IMR-90 (cell line): ENCODE measurements at regions not wholly inside any gene's neighbourhood (a gene's known extent, or its start where the extent isn't known, plus 50 kb on each side); places are given as distances from the start of the nearest gene placed in this dataset.

Experiments used
- ATAC-seq: fragments of 200-7000 bp; cut with Tn5 transposase; 2 replicates; pipeline ENCODE4 v1.9.1; 2020; ENCODE audit warnings: low read depth, mild to moderate bottlenecking, moderate library complexity
- BruUV-seq: library from RNA; stranded (reverse); fragments of 400-500 nt; replicated peaks from 2 replicates; lab custom pipeline; 2021; lab: Mats Ljungman, UMichigan
- CTCF ChIA-PET: fragments of 300-600 bp; formaldehyde crosslinking; extraction: SDS; loops from one replicate; lab custom pipeline; 2021; ENCODE audit warnings: antibody characterized with exemption; lab: Yijun Ruan, JAX
- POLR2A ChIA-PET: fragments of 300-600 bp; sonication (Branson Sonifier 250); formaldehyde crosslinking; loops from one replicate; lab custom pipeline; 2022; ENCODE audit warnings: antibody characterized with exemption; ENCODE audit not compliant: unreplicated experiment; lab: Charles Lee
- DNase-seq: peaks from one replicate; pipeline ENCODE4 v3.0.0; 2013
- H2AFZ ChIP-seq: replicated peaks from 2 replicates; pipeline ENCODE3; 2013; ENCODE audit warnings: low read length, mild to moderate bottlenecking; ENCODE audit not compliant: poor library complexity
- H2AK5ac ChIP-seq: 2 replicates; pipeline ENCODE4 v1.6.1; 2013; ENCODE audit warnings: low read depth, low read length, inconsistent platforms
- H2AK9ac ChIP-seq: replicated peaks from 2 replicates; pipeline ENCODE3; 2013; ENCODE audit warnings: mild to moderate bottlenecking, low read depth, low read length, moderate library complexity; ENCODE audit not compliant: poor library complexity
- H2BK120ac ChIP-seq: 2 replicates; pipeline ENCODE4 v1.6.1; 2013; ENCODE audit warnings: low read depth, low read length, inconsistent platforms
- H2BK15ac ChIP-seq: 3 replicates; pipeline ENCODE4 v1.6.1; 2013; ENCODE audit warnings: low read depth, low read length, inconsistent platforms
- H2BK20ac ChIP-seq: 2 replicates; pipeline ENCODE4 v1.6.1; 2013; ENCODE audit warnings: low read depth, mild to moderate bottlenecking, inconsistent platforms, low read length, moderate library complexity
- H2BK5ac ChIP-seq: 2 replicates; pipeline ENCODE4 v1.6.1; 2013; ENCODE audit warnings: mild to moderate bottlenecking, low read depth, low read length, inconsistent platforms; ENCODE audit not compliant: poor library complexity, severe bottlenecking
- H3K14ac ChIP-seq: replicated peaks from 2 replicates; pipeline ENCODE4 v1.6.1; 2013; ENCODE audit warnings: low read depth, low read length, inconsistent platforms
- H3K18ac ChIP-seq: 2 replicates; pipeline ENCODE4 v1.6.1; 2013; ENCODE audit warnings: low read depth, low read length, control low read depth
- H3K23ac ChIP-seq: 2 replicates; pipeline ENCODE4 v1.6.1; 2013; ENCODE audit warnings: low read depth, low read length, inconsistent platforms
- H3K27ac ChIP-seq: 2 replicates; pipeline ENCODE4 v1.5.1; 2013; ENCODE audit warnings: mild to moderate bottlenecking, control low read depth, low read length; ENCODE audit not compliant: insufficient read depth
- H3K27me3 ChIP-seq: 2 replicates; pipeline ENCODE4 v1.6.1; 2013; ENCODE audit warnings: low read length; ENCODE audit not compliant: control insufficient read depth, insufficient read depth
- H3K36me3 ChIP-seq: 2 replicates; pipeline ENCODE4 v1.6.1; 2013; ENCODE audit warnings: low read length, mixed read lengths; ENCODE audit not compliant: control insufficient read depth, insufficient read depth
- H3K4ac ChIP-seq: 2 replicates; pipeline ENCODE4 v1.6.1; 2013; ENCODE audit warnings: low read depth, low read length, inconsistent platforms
- H3K4me1 ChIP-seq: 2 replicates; pipeline ENCODE4 v1.6.1; 2013; ENCODE audit warnings: low read length, mixed read lengths; ENCODE audit not compliant: control insufficient read depth, insufficient read depth
- H3K4me2 ChIP-seq: 2 replicates; pipeline ENCODE4 v1.6.1; 2013; ENCODE audit warnings: low read depth, mild to moderate bottlenecking, control low read depth, low read length, moderate library complexity
- H3K4me3 ChIP-seq: 2 replicates; pipeline ENCODE4 v1.5.1; 2013; ENCODE audit warnings: low read depth, mild to moderate bottlenecking, control low read depth, low read length, moderate library complexity; ENCODE audit not compliant: insufficient read depth
- H3K56ac ChIP-seq: 2 replicates; pipeline ENCODE4 v1.6.1; 2013; ENCODE audit warnings: low read length, inconsistent platforms; ENCODE audit not compliant: insufficient read depth; ENCODE audit errors: extremely low read depth
- H3K79me1 ChIP-seq, 2 experiments: 2 replicates each; pipeline ENCODE4 v1.6.1; 2013; ENCODE audit warnings: low read length in 2 of 2, inconsistent platforms in 1 of 2, low read depth in 1 of 2
- H3K9ac ChIP-seq: 2 replicates; pipeline ENCODE4 v1.6.1; 2013; ENCODE audit warnings: low read depth, low read length, control low read depth
- H3K9me1 ChIP-seq: 2 replicates; pipeline ENCODE4 v1.6.1; 2013; ENCODE audit warnings: low read length, inconsistent platforms; ENCODE audit not compliant: insufficient read depth
- H3K9me3 ChIP-seq: 2 replicates; pipeline ENCODE4 v1.6.1; 2013; ENCODE audit warnings: low read length; ENCODE audit not compliant: control insufficient read depth, insufficient read depth
- H4K20me1 ChIP-seq: 2 replicates; pipeline ENCODE4 v1.6.1; 2013; ENCODE audit warnings: low read length, inconsistent platforms; ENCODE audit not compliant: insufficient read depth
- H4K5ac ChIP-seq: 2 replicates; pipeline ENCODE4 v1.6.1; 2013; ENCODE audit warnings: mild to moderate bottlenecking, low read depth, low read length, control low read depth
- H4K8ac ChIP-seq, 2 experiments: 2 replicates each; pipeline ENCODE4 v1.6.1; 2013; ENCODE audit warnings: low read depth in 2 of 2, low read length in 2 of 2, control low read depth in 1 of 2, inconsistent platforms in 1 of 2
- H4K91ac ChIP-seq: 2 replicates; pipeline ENCODE4 v1.6.1; 2013; ENCODE audit warnings: low read depth, low read length, inconsistent platforms; ENCODE audit not compliant: insufficient read depth
- MAFK ChIP-seq: IDR thresholded peaks from 2 replicates; pipeline ENCODE4 v1.6.1; 2012; ENCODE audit warnings: low read depth, low read length, improper control_type of control experiment
- WGBS, 2 experiments: methylation state at CpG; one replicate each; pipeline versions ENCODE4 v1.1.5 to v1.1.7; 2013; ENCODE audit warnings: missing lambda C conversion rate in 2 of 2; ENCODE audit not compliant: insufficient read length in 1 of 2; ENCODE audit errors: extremely low coverage in 2 of 2; 5-methylcytosine and 5-hydroxymethylcytosine counted together
- dilution Hi-C: fragments of 300-500 bp; cut with HindIII; formaldehyde crosslinking; loops from one replicate; pipeline ENCODE4 v1.14.3; 2018; ENCODE audit warnings: low sequenced_read_pairs; ENCODE audit not compliant: unreplicated experiment
- in situ Hi-C: fragments of 300-500 bp; cut with MboI; formaldehyde crosslinking; loops from 3 replicates; pipeline ENCODE4 v1.14.3; 2019; ENCODE audit warnings: low sequenced_read_pairs, inconsistent platforms, mixed read lengths
- intact Hi-C: fragments of 100-400 bp; cut with micrococcal nuclease; formaldehyde crosslinking; loops from 2 replicates; pipeline ENCODE4 v1.10.0; 2022
- TF ChIP-seq, protein P1 (sequence below): fragments of 150-350 bp; IDR thresholded peaks from 2 replicates; pipeline ENCODE4 v1.6.1; 2017; ENCODE audit warnings: mild to moderate bottlenecking, antibody characterized with exemption, low read length, low read depth

DNA sequence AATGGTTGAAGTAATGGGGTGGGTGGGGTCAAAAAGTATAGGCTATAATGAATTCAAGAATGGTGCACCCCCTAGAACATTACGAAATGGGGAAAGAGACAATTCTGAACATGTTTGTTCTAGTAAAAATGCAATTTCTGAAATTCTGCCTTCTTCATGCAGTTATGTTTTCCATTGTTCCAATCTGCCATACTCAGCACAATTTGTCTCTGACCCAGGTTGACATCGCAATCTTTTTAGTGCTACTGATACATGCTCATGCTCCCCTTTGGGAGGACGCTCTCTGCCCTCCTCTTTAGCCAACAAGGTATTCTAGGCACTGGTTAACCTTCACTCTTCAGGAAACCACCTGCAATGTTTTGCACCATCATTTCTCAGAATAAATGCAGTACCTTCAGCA is 1303.9 kb upstream of the PIK3C3 start:
- BruUV-seq, result no TSS peak
- no peak overlapping the region for H3K27ac ChIP-seq
- H2AK5ac ChIP-seq, result no peak overlapping the region
- no peaks in the 10 kb centered on the region for H3K79me1 ChIP-seq
- H3K9ac ChIP-seq, result no peak overlapping the region
- ChIA-PET POLR2A (no interaction called here), CTCF (no interaction called here)
- no peak overlapping the region for H2BK120ac ChIP-seq
- no peaks in the 10 kb centered on the region for H3K9me1 ChIP-seq
- H3K27me3 ChIP-seq, result no peaks in the 10 kb centered on the region
- H3K9me3 ChIP-seq, result no peaks in the 10 kb centered on the region
- dilution Hi-C loops (no loop called here), intact Hi-C loops (no loop called here), in situ Hi-C loops (no loop called here)
- H2AK9ac ChIP-seq, result no peak overlapping the region
- H3K14ac ChIP-seq, result no peak overlapping the region
- whole genome bisulfite sequencing, 2 experiments, result 25% methylated on average over 1 of the region's 3 CpGs; no CpG with 5 or more reads in 1 of the 2 experiments
- H2BK15ac ChIP-seq, result no peak overlapping the region
- H3K18ac ChIP-seq, result no peak overlapping the region
- no peaks in the 10 kb centered on the region for H3K4me1 ChIP-seq
- DNase-seq (no peak), ATAC-seq (no peak)
- no peak overlapping the region for H3K4ac ChIP-seq
- H3K23ac ChIP-seq, result no peak overlapping the region
- no peak overlapping the region for H3K4me2 ChIP-seq
- no peak overlapping the region for H3K56ac ChIP-seq
- TF ChIP-seq MAFK, result peak; percentile 61
- TF ChIP-seq, protein P1, sequence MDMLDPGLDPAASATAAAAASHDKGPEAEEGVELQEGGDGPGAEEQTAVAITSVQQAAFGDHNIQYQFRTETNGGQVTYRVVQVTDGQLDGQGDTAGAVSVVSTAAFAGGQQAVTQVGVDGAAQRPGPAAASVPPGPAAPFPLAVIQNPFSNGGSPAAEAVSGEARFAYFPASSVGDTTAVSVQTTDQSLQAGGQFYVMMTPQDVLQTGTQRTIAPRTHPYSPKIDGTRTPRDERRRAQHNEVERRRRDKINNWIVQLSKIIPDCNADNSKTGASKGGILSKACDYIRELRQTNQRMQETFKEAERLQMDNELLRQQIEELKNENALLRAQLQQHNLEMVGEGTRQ, result no peak
- no peak overlapping the region for H2BK5ac ChIP-seq
- no peak overlapping the region for H4K5ac ChIP-seq
- no peak overlapping the region for H4K91ac ChIP-seq
- H3K4me3 ChIP-seq, result no peak overlapping the region
- no peaks in the 10 kb centered on the region for H4K20me1 ChIP-seq
- no peak overlapping the region for H2AFZ ChIP-seq
- no peaks in the 10 kb centered on the region for H3K36me3 ChIP-seq
- H4K8ac ChIP-seq, result no peak overlapping the region
- H2BK20ac ChIP-seq, result no peak overlapping the region
